Activated T-cell treated with anti-CD3 and anti-CD28 coated beads, Interleukin-2, amount 50 U/mL, for 24 hours (primary cell): ENCODE measurements at regions not wholly inside any gene's neighbourhood (a gene's known extent, or its start where the extent isn't known, plus 50 kb on each side); places are given as distances from the start of the nearest gene placed in this dataset.

Experiments used
- DNase-seq: peaks from one replicate; pipeline ENCODE4 v3.0.0-alpha.2; 2020
- H3K27ac Mint-ChIP-seq: 2 replicates; pipeline ENCODE4 v1.8.0; 2020; ENCODE audit warnings: mild to moderate bottlenecking, mixed read lengths
- H3K27me3 Mint-ChIP-seq: 2 replicates; pipeline ENCODE4 v1.8.0; 2020; ENCODE audit warnings: mixed read lengths
- H3K36me3 Mint-ChIP-seq: 2 replicates; pipeline ENCODE4 v1.8.0; 2020; ENCODE audit warnings: low read depth, mixed read lengths
- H3K4me1 Mint-ChIP-seq: 2 replicates; pipeline ENCODE4 v1.8.0; 2020; ENCODE audit warnings: low read depth, mixed read lengths
- H3K4me3 Mint-ChIP-seq: 2 replicates; pipeline ENCODE4 v1.8.0; 2020; ENCODE audit warnings: mild to moderate bottlenecking, moderate library complexity, mixed read lengths
- H3K9me3 Mint-ChIP-seq: 2 replicates; pipeline ENCODE4 v1.8.0; 2020; ENCODE audit warnings: mixed read lengths

DNA sequence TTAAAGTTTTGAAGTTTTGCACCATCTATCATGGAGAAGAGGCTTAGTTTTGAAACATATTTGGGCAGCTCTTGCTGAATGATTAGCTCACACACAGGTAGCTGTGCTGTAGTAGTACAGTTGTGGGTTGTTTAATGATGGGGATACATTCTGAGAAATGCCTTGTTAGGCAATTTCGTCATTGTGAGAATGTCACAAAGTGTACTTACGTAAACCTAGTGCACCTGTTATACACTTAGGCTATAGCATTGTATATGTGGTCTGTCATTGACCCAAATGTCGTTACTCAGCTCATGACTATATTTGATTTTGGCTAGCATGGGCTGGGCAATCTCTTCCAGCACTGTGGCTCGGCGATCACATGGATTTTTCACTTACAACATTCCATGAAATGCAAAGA, 247.2 kb upstream of the IGFBP3 start:
- Mint-ChIP-seq H3K27ac (no peak overlapping the region), H3K36me3 (no peaks in the 10 kb centered on the region), H3K4me1 (no peaks in the 10 kb centered on the region)

DNA sequence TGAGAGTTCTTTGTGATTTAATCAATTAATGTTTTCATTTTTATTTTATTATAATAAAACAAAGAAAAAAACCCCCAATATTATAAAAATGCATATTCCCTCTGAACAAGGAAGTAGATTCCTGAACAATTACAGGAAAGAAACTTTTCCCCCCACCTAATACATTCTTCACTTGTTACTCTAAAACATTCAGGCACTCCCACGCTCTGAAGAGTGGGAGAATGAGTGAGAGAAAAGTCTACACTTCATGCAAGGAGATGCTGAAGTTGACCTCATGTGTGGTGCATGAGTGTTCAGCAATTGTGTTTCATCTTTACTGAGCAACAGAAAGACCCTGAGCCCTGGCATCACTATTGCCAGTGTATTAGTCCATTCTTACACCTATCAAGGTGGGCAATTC, 244.2 kb upstream of the IGFBP3 start:
- Mint-ChIP-seq H3K9me3 (no peaks in the 10 kb centered on the region), H3K27ac (no peak overlapping the region), H3K4me3 (no peak overlapping the region), H3K36me3 (no peaks in the 10 kb centered on the region), H3K27me3 (no peaks in the 10 kb centered on the region), H3K4me1 (no peaks in the 10 kb centered on the region)
- DNase-seq, result no peak

More for the DNA sequence above, 247.2 kb upstream of the IGFBP3 start:
- Mint-ChIP-seq H3K27me3 (no peaks in the 10 kb centered on the region), H3K4me3 (no peak overlapping the region), H3K9me3 (no peaks in the 10 kb centered on the region)
- DNase-seq, result no peak

DNA sequence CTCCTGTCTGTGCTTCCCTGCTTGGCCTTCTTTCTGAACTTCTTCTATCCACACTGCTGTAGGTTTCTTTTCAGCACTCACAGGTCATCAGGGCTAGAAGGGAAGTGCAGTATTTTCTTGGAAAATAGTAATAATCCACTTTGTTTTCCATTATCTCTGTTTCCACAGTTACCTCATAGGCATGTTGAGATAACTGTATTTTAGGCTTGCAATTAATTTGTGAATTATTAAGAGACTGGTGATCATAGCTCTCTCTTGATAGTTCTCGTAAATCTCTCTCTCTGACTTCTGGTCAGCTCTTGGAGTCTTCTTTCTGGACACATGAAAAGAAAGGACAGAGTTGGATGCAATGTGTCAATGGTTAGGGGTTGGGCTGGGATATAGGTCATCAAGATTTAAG, 243.6 kb upstream of the IGFBP3 start:
- Mint-ChIP-seq H3K9me3 (no peaks in the 10 kb centered on the region), H3K27ac (no peak overlapping the region), H3K4me3 (no peak overlapping the region), H3K36me3 (no peaks in the 10 kb centered on the region), H3K4me1 (no peaks in the 10 kb centered on the region), H3K27me3 (no peaks in the 10 kb centered on the region)
- DNase-seq, result no peak

DNA sequence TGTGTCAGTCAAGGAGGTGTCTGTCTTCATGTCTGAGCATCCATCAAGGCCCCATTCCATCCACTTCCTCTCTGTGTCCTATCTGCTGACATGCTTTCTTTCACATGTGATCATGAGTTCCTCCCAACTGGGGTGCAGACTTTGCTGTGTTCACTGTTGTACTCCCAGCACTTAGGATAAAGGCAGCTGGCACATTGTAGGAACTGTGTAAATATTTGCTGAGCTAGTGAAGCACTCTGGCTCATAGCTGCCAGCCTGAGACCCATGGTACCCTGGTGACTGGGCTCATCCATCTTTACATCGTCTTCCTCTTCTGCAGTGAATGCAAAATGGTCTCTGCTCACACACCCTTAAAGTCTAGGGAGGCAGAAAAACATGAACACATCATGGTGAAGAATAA, 242.2 kb upstream of the IGFBP3 start:
- no peak for DNase-seq
- Mint-ChIP-seq H3K4me3 (no peak overlapping the region), H3K27ac (no peak overlapping the region), H3K27me3 (no peaks in the 10 kb centered on the region), H3K4me1 (no peaks in the 10 kb centered on the region), H3K36me3 (no peaks in the 10 kb centered on the region), H3K9me3 (no peaks in the 10 kb centered on the region)

DNA sequence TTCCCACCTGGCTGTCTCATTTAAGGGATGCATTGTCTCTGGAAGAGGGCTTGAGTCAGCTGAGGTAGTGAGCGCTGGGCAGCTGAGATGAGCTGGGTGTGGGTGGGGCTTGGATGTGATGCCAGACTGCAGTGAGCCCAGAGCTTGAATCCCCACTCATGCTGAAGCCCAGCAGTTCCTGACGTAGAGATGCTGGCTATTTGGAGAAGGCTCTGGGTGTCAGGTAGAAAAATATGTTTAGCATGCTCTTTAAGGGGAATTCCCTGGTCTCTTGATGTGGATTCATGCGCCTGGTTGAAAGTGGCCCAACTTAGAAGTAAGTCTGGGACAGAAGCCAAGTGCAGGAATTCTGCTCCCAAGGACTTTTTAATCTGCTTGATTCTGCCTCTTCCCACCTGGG, 241.5 kb upstream of the IGFBP3 start:
- DNase-seq, result no peak
- no peaks in the 10 kb centered on the region for H3K9me3 Mint-ChIP-seq

DNA sequence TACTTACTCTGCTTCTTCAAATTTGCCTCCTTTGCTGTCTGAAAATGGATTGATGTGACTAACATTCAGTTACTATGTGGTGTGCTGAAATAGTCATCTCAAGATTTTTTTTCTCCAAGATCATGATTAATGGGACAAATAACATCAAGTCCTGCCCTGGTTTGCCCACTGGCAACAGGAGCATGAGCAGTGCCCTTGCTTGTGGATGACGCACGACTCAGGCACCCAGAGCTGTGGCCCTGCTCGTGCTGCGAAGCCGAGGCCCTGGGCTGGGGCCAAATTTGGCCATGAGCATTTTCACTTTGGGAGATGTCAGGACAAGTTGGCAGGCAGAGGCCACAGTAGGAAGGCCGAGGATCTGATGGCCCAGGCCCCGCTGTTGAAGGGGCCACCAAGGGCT, 239.8 kb upstream of the IGFBP3 start:
- Mint-ChIP-seq H3K4me1 (no peaks in the 10 kb centered on the region), H3K9me3 (no peaks in the 10 kb centered on the region), H3K36me3 (no peaks in the 10 kb centered on the region), H3K27ac (no peak overlapping the region), H3K4me3 (no peak overlapping the region), H3K27me3 (no peaks in the 10 kb centered on the region)
- DNase-seq, result no peak

More for the DNA sequence above, 241.5 kb upstream of the IGFBP3 start:
- no peaks in the 10 kb centered on the region for H3K27me3 Mint-ChIP-seq
- no peak overlapping the region for H3K27ac Mint-ChIP-seq
- H3K4me1 Mint-ChIP-seq, result no peaks in the 10 kb centered on the region
- no peaks in the 10 kb centered on the region for H3K36me3 Mint-ChIP-seq
- no peak overlapping the region for H3K4me3 Mint-ChIP-seq

DNA sequence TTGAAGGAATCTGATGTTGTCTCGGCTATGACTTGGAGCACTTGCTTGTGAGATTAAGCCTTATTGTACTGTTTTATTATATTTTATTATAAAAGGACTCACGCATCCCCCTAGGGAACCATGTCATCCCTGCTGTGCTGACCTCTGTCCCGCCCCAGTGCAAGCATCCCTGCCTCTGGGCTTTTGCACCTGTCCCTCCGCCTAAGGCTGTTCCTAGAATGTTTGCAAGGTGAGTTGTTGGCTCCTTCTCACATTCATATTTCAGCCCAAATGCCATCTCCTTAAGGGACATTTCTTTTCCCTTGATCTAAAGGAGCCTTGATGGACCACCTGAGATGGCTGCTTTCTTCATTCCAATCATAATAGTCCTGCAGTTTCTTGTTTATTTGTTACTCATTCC, 236.9 kb upstream of the IGFBP3 start:
- no peak for DNase-seq
- H3K27me3 Mint-ChIP-seq, result no peaks in the 10 kb centered on the region

DNA sequence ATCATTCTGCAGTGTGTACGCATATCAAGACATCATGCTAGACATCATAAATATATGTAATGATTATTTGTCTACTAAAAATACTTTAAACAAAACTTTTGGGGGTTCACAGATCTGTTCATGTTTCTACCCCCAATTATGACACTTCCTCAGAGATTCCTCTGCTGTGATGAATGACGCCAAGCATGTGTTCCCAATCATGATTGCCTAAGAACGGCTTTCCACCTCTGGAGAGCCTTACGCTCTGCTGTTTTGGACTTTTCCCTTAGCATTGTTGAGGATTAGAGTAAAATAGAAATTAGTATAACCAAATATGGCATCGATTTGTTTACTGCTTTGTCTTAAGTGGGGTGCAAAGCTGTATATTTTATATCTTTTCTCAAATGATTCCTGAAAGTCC, 236.3 kb upstream of the IGFBP3 start:
- Mint-ChIP-seq H3K27ac (no peak overlapping the region), H3K4me1 (no peaks in the 10 kb centered on the region), H3K36me3 (no peaks in the 10 kb centered on the region), H3K4me3 (no peak overlapping the region), H3K9me3 (no peaks in the 10 kb centered on the region), H3K27me3 (no peaks in the 10 kb centered on the region)
- no peak for DNase-seq

More for the DNA sequence above, 236.9 kb upstream of the IGFBP3 start:
- no peaks in the 10 kb centered on the region for H3K36me3 Mint-ChIP-seq
- H3K27ac Mint-ChIP-seq, result no peak overlapping the region
- H3K4me1 Mint-ChIP-seq, result no peaks in the 10 kb centered on the region
- H3K9me3 Mint-ChIP-seq, result no peaks in the 10 kb centered on the region
- no peak overlapping the region for H3K4me3 Mint-ChIP-seq

DNA sequence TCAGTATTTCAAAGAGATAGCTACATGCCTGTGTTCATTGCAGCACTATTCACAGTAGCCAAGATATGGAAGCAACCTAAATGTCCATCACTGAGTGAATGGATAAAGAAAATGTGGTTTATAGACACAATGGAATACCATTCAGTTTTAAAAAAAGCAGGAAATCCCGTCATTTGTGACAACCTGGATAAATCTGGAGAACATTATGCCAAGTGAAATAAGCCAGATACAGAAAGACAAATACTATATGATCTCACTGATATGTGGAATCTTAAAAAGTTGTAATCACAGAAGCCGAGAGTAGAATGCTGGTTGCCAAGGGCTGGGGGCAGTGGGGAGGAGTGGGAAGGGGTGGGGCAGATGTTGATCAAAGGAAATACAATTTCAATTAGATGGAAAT, 235.8 kb upstream of the IGFBP3 start:
- no peak for DNase-seq
- Mint-ChIP-seq H3K9me3 (no peaks in the 10 kb centered on the region), H3K27ac (no peak overlapping the region), H3K4me1 (no peaks in the 10 kb centered on the region), H3K4me3 (no peak overlapping the region), H3K27me3 (no peaks in the 10 kb centered on the region), H3K36me3 (no peaks in the 10 kb centered on the region)

DNA sequence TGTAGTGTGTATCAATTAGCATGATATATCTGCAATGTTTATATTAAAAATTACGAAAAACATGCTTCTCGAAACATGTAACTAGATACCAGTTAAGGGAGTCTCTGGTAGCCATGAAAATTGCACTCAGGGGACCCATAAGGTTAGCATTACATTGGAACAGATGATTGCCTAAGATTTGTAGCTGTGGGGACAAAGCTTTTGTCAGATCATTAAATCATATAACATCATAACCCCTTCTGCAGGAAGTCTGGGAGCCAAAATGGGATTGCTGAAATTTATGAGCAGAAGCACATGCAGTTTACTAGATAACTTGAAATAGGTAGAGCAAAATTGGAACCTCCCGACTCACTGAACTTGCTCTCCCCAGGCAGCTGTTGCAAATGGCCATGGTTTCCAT, 235.0 kb upstream of the IGFBP3 start:
- Mint-ChIP-seq H3K36me3 (no peaks in the 10 kb centered on the region), H3K27me3 (no peaks in the 10 kb centered on the region), H3K9me3 (no peaks in the 10 kb centered on the region), H3K4me1 (no peaks in the 10 kb centered on the region), H3K27ac (no peak overlapping the region), H3K4me3 (no peak overlapping the region)
- DNase-seq, result no peak

DNA sequence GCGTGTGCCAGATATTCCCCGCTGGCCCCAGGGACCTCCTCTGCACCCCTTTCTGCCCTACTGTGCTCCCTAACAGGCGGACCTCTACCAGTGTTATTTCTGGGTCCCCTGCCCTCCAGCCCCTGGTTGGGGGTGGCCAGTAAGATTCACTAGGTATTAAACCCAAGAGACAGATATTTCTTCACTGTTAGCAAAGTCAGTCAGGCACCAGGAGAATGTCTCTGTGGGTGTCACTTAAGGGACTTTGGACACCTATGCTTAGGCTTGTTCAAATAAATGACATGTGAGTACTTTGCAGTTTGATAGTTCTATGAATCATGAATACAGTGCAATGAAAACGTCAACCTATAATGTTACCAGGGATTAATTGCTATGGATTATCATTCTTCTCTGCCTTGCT, 234.3 kb upstream of the IGFBP3 start:
- DNase-seq, result no peak
- no peaks in the 10 kb centered on the region for H3K27me3 Mint-ChIP-seq
- H3K9me3 Mint-ChIP-seq, result peaks cover 2% of the 10 kb centered on the region
- no peaks in the 10 kb centered on the region for H3K36me3 Mint-ChIP-seq
- H3K4me3 Mint-ChIP-seq, result no peak overlapping the region
- no peak overlapping the region for H3K27ac Mint-ChIP-seq
- no peaks in the 10 kb centered on the region for H3K4me1 Mint-ChIP-seq

DNA sequence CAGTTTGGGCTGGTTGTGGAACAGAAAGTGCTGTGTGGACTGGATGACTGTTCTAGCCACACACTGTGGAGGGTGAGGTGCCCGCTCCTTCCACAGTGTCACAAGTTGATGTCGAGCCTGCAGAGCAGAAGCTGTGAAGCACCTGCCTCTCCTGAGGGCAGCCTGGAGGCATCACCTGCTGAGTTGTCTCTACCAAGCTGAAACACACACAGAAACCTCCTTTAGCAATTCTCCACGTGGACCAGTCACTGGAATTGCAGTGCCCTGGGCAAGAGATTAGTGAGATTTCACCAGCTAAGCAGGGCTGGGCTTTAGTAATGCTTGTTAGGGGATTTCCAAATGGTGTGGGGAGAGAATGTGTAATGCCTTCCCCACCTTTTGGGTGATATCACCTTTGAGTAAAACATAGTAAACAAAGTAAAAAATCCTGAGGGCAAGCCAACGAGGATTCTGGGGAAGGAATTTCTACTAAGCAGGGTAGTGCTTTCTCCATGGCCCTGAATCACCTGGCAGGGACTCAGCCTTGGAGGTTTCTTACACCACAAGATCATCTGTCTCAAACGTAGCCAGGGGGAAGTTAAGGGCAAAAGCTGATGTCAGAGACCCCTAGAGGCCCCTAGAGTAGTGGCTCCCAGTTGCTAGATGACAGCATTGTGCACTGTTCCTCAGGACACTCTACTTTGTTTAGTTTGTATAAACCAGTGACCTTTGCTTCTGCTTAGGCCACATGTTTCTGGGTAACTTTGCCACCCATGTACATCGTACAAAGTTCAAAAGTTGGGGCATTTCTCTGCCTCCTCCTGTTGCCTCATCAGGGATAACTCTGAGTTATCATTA, 233.1 kb upstream of the IGFBP3 start:
- H3K4me1 Mint-ChIP-seq, result no peaks in the 10 kb centered on the region
- no peak for DNase-seq
- no peak overlapping the region for H3K4me3 Mint-ChIP-seq
- H3K27ac Mint-ChIP-seq, result peak overlapping the region; percentile 4
- no peaks in the 10 kb centered on the region for H3K27me3 Mint-ChIP-seq
- no peaks in the 10 kb centered on the region for H3K36me3 Mint-ChIP-seq
- H3K9me3 Mint-ChIP-seq, result peaks cover 6% of the 10 kb centered on the region

DNA sequence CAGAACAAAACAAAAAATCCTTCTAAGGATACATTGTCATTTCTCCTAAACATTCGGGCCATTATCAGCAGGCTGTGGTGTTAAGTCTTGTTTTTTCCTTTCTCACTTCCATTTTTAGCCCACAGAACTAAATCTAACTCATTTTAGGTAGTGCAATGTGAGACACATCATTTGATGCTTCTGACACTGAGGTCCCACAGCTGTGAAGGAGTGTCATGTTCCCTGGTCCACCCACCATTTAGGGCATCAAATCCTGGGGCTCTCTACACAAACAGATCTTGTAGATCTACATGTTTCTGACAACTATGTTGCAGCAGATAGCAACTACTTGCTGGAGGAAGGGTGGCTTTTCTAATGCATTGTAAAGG, 232.5 kb upstream of the IGFBP3 start:
- Mint-ChIP-seq H3K4me3 (no peak overlapping the region), H3K27ac (peak overlapping the region; percentile 4), H3K27me3 (no peaks in the 10 kb centered on the region), H3K36me3 (no peaks in the 10 kb centered on the region), H3K9me3 (peaks cover 6% of the 10 kb centered on the region), H3K4me1 (no peaks in the 10 kb centered on the region)
- DNase-seq, result no peak

DNA sequence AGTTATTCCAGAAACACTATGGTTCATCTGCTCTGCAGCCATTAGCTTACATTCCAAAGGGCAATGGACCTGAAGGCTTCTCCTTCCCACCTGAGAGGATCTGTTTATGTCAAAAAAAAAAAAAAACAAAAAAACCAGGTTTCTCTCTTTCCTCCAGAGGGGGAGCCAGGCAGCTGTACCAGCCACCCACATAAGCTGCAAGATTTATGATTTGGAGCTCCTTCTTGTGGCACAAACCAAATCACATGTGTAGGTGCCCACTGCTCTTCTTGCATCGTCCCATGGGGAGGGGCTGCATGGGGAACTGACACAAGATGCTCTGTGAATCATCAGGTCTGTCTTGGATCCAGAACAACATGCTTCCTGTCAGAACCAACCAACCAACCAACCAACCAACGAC, 231.6 kb upstream of the IGFBP3 start:
- Mint-ChIP-seq H3K27me3 (no peaks in the 10 kb centered on the region), H3K9me3 (peaks cover 6% of the 10 kb centered on the region), H3K27ac (no peak overlapping the region), H3K4me3 (no peak overlapping the region), H3K4me1 (no peaks in the 10 kb centered on the region), H3K36me3 (no peaks in the 10 kb centered on the region)
- no peak for DNase-seq

DNA sequence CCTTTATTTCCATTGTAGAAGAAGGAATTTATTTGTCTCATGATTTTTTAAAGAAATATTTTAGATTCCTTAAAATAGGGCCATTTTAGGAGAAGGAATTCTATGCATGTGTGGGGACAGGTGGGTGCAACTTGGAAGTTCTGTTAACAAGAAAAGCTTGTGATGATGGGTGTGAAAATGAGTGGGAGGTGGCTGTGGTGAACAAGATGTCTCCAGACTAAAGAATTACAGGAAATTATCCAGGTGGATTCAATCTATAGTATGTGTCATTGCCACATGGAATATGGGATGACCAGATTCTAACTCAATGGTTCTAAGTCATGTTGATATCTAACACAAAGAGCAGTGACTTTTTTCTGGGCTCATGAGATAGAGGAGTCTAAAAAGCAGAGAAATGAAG, 229.6 kb upstream of the IGFBP3 start:
- no peak for DNase-seq
- no peaks in the 10 kb centered on the region for H3K27me3 Mint-ChIP-seq
- peaks cover 6% of the 10 kb centered on the region for H3K9me3 Mint-ChIP-seq
- H3K27ac Mint-ChIP-seq, result no peak overlapping the region
- H3K4me1 Mint-ChIP-seq, result no peaks in the 10 kb centered on the region
- no peaks in the 10 kb centered on the region for H3K36me3 Mint-ChIP-seq
- no peak overlapping the region for H3K4me3 Mint-ChIP-seq

DNA sequence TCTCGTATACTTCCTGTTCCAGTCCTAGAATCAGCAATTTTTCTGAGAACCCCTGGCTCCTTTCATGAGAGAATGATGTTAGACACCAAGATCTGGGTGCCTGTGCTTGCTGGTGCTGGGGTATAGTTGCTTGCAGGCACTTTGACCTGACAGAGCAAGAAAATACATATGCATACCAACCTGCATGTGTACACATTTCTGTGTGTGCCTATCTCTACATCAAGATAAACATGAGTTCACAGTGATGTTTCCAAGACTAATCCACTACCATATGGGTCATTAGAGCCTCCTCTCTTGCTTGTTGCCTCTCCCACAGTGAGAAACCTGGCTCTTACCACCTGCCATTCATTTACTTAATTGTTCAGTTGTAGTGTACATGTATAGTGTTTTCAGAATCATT, 229.1 kb upstream of the IGFBP3 start:
- Mint-ChIP-seq H3K27ac (no peak overlapping the region), H3K27me3 (no peaks in the 10 kb centered on the region), H3K4me3 (no peak overlapping the region), H3K4me1 (no peaks in the 10 kb centered on the region), H3K9me3 (peaks cover 6% of the 10 kb centered on the region), H3K36me3 (no peaks in the 10 kb centered on the region)
- no peak for DNase-seq
